IgD-negative memory B cell (primary cell): ENCODE measurements at regions not wholly inside any gene's neighbourhood (a gene's known extent, or its start where the extent isn't known, plus 50 kb on each side); places are given as distances from the start of the nearest gene placed in this dataset.
A peak's percentile ranks its signal among the peaks of the same experiment; 100 is the strongest.

ENCODE experiments used
- H3K27ac Mint-ChIP-seq, 3 donors: one replicate each; pipeline ENCODE4 v1.8.0; 2020 to 2022; ENCODE audit warnings: mild to moderate bottlenecking in 3 of 3, mixed read lengths in 3 of 3, moderate library complexity in 1 of 3
- H3K27me3 Mint-ChIP-seq: one replicate; pipeline ENCODE4 v1.8.0; 2021; ENCODE audit warnings: mixed read lengths
- H3K36me3 Mint-ChIP-seq: one replicate; pipeline ENCODE4 v1.8.0; 2020; ENCODE audit warnings: mild to moderate bottlenecking, mixed read lengths
- H3K4me1 Mint-ChIP-seq, 3 donors: one replicate each; pipeline ENCODE4 v1.8.0; 2020 to 2022; ENCODE audit warnings: mixed read lengths in 3 of 3, mild to moderate bottlenecking in 1 of 3
- H3K4me3 Mint-ChIP-seq, 4 donors: one replicate each; pipeline ENCODE4 v1.8.0; 2020 to 2022; ENCODE audit warnings: mild to moderate bottlenecking in 4 of 4, mixed read lengths in 4 of 4, moderate library complexity in 3 of 4
- H3K9me3 Mint-ChIP-seq, 3 donors: one replicate each; pipeline ENCODE4 v1.8.0; 2020 to 2021; ENCODE audit warnings: mixed read lengths in 3 of 3, mild to moderate bottlenecking in 1 of 3

DNA sequence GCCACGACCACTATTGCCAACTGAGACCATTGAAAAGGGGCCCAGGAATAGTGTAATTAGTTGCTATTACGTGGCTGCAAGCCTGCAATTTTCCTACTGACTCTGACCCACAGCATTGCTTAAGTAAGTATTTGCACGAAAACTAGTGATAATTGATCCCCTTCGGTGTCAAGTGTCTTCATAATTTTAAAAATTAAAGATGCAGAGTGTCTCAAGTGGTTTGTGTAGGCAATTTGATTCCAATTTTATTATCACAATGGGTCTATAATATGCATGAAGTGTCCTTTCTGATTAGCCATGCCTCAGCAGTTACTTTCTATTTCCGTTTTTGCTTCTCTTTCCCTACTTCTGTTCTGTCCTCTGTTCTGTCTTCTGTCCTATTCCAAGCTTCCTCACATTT lies 259.2 kb downstream of the C3orf38 start:
- no peak overlapping the region for H3K27ac Mint-ChIP-seq
- no peak overlapping the region for H3K4me3 Mint-ChIP-seq
- peaks cover 2% of the 10 kb centered on the region for H3K27me3 Mint-ChIP-seq
- H3K9me3 Mint-ChIP-seq, result no peaks in the 10 kb centered on the region
- peaks cover 2 to 6% (median 4%) of the 10 kb centered on the region in 3 donors for H3K4me1 Mint-ChIP-seq
- H3K36me3 Mint-ChIP-seq, result peaks cover 3% of the 10 kb centered on the region

DNA sequence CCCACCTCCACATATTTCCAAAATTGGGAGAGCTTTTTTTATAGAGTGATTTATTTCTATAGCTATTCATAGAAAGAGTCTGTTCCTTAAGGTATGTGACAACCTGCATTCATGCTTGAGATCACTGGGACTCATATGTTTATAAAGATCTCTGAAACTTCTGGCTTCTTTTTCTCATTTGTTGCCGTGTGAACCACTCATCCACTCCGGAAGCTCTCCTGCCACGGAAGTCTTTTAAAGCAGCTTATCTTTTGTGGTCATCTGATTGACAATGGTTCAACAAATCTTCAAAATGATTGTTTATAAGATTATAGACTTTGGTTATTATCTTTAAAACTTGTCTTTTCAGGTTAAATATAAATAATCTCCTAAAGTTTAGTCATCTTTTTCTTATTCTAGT lies 260.5 kb downstream of the C3orf38 start:
- peak overlapping the region in 2 of 4 donors; percentile 3 to 17 for H3K4me3 Mint-ChIP-seq
- H3K27ac Mint-ChIP-seq, result no peak overlapping the region
- H3K27me3 Mint-ChIP-seq, result peaks cover 2% of the 10 kb centered on the region
- H3K4me1 Mint-ChIP-seq, result peaks cover 2 to 6% (median 2%) of the 10 kb centered on the region in 3 donors
- no peaks in the 10 kb centered on the region for H3K9me3 Mint-ChIP-seq
- H3K36me3 Mint-ChIP-seq, result peaks cover 2% of the 10 kb centered on the region

GRCh38 chr3:88412346-88412745 lies 262.6 kb downstream of the C3orf38 start:
- Mint-ChIP-seq H3K27ac (no peak overlapping the region), H3K4me3 (no peak overlapping the region), H3K9me3 (peaks cover 0 to 3% (median 0%) of the 10 kb centered on the region in 3 donors), H3K4me1 (peaks cover 2 to 6% (median 3%) of the 10 kb centered on the region in 3 donors), H3K27me3 (no peaks in the 10 kb centered on the region), H3K36me3 (no peaks in the 10 kb centered on the region)

GRCh38 chr3:88416436-88416835 lies 266.7 kb downstream of the C3orf38 start:
- H3K9me3 Mint-ChIP-seq, result peaks cover 0 to 3% (median 0%) of the 10 kb centered on the region in 3 donors
- no peak overlapping the region for H3K27ac Mint-ChIP-seq
- H3K4me3 Mint-ChIP-seq, result no peak overlapping the region
- H3K4me1 Mint-ChIP-seq, result peaks cover 0 to 2% (median 0%) of the 10 kb centered on the region in 3 donors
- H3K36me3 Mint-ChIP-seq, result no peaks in the 10 kb centered on the region
- H3K27me3 Mint-ChIP-seq, result no peaks in the 10 kb centered on the region

DNA sequence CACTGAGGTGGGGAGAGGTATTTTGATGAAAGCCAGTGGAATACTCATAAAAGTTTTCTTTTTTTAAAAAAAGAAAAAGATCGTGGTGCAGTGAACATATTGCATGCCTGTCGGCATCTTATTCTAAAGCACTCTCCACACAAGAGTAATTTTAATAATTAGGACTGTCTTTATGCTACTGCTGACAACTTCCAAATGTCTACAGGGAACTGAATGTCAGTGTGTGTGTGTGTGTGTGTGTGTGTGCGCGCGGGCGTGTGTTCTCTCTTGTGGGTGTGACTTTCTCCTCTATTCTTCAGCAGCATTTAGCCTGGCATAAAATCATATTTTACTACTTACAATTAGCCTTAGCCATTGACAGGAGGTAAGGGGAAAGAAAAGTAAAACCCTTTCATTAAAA lies 268.5 kb downstream of the C3orf38 start:
- no peak overlapping the region for H3K27ac Mint-ChIP-seq
- H3K4me1 Mint-ChIP-seq, result peaks cover 0 to 2% (median 0%) of the 10 kb centered on the region in 3 donors
- H3K9me3 Mint-ChIP-seq, result peaks cover 0 to 3% (median 0%) of the 10 kb centered on the region in 3 donors
- H3K27me3 Mint-ChIP-seq, result no peaks in the 10 kb centered on the region
- H3K36me3 Mint-ChIP-seq, result no peaks in the 10 kb centered on the region
- no peak overlapping the region for H3K4me3 Mint-ChIP-seq

- peaks cover 19 to 29% (median 21%) of the 10 kb centered on the region in 3 donors for H3K4me1 Mint-ChIP-seq
- H3K36me3 Mint-ChIP-seq, result no peaks in the 10 kb centered on the region
- H3K27me3 Mint-ChIP-seq, result no peaks in the 10 kb centered on the region
- H3K4me3 Mint-ChIP-seq, result peak overlapping the region; percentile 1 to 78 (median 64)
- peak overlapping the region; percentile 44 to 80 (median 71) for H3K27ac Mint-ChIP-seq
- H3K9me3 Mint-ChIP-seq, result no peaks in the 10 kb centered on the region
Observed at GRCh38 chr3:88433568-88433967, 283.8 kb downstream of the C3orf38 start.

DNA sequence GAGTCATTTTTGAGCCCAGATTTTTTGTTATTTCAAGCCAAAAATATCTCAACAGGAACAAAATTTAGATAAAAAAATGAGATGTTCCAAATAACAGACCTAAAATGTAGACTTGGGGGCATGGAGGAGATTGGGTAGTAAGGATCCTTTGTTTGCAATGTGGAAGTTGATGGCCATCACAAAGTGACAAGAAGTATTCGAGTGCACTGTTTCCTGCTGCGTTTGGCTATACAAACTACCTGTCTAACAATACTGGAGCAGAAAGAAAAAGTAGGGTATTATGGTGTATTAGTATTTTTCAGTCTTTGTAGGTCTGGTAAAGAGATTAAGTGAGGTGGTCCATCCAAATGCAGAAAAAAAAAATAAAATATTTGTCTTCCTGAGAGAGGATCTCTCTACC lies 284.2 kb downstream of the C3orf38 start:
- peaks cover 0 to 3% (median 2%) of the 10 kb centered on the region in 3 donors for H3K9me3 Mint-ChIP-seq
- H3K36me3 Mint-ChIP-seq, result no peaks in the 10 kb centered on the region
- peak overlapping the region; percentile 1 to 78 (median 64) for H3K4me3 Mint-ChIP-seq
- peak overlapping the region; percentile 44 to 80 (median 71) for H3K27ac Mint-ChIP-seq
- peaks cover 20 to 29% (median 22%) of the 10 kb centered on the region in 3 donors for H3K4me1 Mint-ChIP-seq
- H3K27me3 Mint-ChIP-seq, result no peaks in the 10 kb centered on the region

- Mint-ChIP-seq H3K9me3 (peaks cover 0 to 5% (median 5%) of the 10 kb centered on the region in 3 donors), H3K4me3 (peak overlapping the region in 3 of 4 donors; percentile 4 to 86 (median 69)), H3K27me3 (no peaks in the 10 kb centered on the region), H3K4me1 (peaks cover 16 to 25% (median 20%) of the 10 kb centered on the region in 3 donors), H3K36me3 (no peaks in the 10 kb centered on the region), H3K27ac (no peak overlapping the region)
Observed at GRCh38 chr3:88440701-88441100, 290.9 kb downstream of the C3orf38 start.

DNA sequence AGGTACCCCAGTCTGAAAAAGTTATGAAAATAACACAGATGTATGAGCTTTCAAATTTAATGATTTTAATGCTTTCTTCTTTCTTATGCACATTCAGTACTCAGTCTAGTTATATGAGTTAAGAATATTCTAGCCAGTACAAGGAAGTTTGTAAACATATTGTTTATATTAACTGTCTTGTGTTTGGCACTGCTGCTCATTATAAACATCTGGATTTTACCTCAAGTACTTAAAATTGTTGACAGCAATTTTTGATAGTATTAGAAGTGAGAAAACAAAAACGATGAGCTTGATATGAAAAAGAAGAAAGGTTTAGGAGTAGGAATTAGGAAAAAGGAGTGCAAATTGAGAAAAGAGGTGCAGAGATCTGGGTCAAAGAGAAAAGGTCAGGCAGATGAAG lies 293.3 kb downstream of the C3orf38 start:
- no peaks in the 10 kb centered on the region for H3K36me3 Mint-ChIP-seq
- no peak overlapping the region for H3K4me3 Mint-ChIP-seq
- H3K27me3 Mint-ChIP-seq, result no peaks in the 10 kb centered on the region
- H3K27ac Mint-ChIP-seq, result peak overlapping the region in 1 of 3 donors; percentile 30
- H3K4me1 Mint-ChIP-seq, result peaks cover 16 to 24% (median 20%) of the 10 kb centered on the region in 3 donors
- H3K9me3 Mint-ChIP-seq, result peaks cover 0 to 5% (median 5%) of the 10 kb centered on the region in 3 donors

GRCh38 chr3:88444251-88444650 lies 294.5 kb downstream of the C3orf38 start:
- Mint-ChIP-seq H3K27me3 (no peaks in the 10 kb centered on the region), H3K27ac (no peak overlapping the region), H3K4me1 (peaks cover 13 to 24% (median 18%) of the 10 kb centered on the region in 3 donors), H3K9me3 (peaks cover 0 to under 1% (median 0%) of the 10 kb centered on the region in 3 donors), H3K36me3 (no peaks in the 10 kb centered on the region), H3K4me3 (no peak overlapping the region)

- Mint-ChIP-seq H3K9me3 (peaks cover 0 to 3% (median 2%) of the 10 kb centered on the region in 3 donors), H3K4me1 (peaks cover 2 to 5% (median 4%) of the 10 kb centered on the region in 3 donors), H3K27ac (no peak overlapping the region), H3K27me3 (no peaks in the 10 kb centered on the region), H3K36me3 (no peaks in the 10 kb centered on the region), H3K4me3 (no peak overlapping the region)
Observed at GRCh38 chr3:88452228-88452627, 302.5 kb downstream of the C3orf38 start.

GRCh38 chr3:88460369-88460768 lies 310.6 kb downstream of the C3orf38 start:
- no peaks in the 10 kb centered on the region for H3K27me3 Mint-ChIP-seq
- peaks cover 0 to 2% (median 0%) of the 10 kb centered on the region in 3 donors for H3K9me3 Mint-ChIP-seq
- no peak overlapping the region for H3K27ac Mint-ChIP-seq
- peaks cover 0 to 3% (median 0%) of the 10 kb centered on the region in 3 donors for H3K4me1 Mint-ChIP-seq
- H3K36me3 Mint-ChIP-seq, result no peaks in the 10 kb centered on the region
- no peak overlapping the region for H3K4me3 Mint-ChIP-seq

DNA sequence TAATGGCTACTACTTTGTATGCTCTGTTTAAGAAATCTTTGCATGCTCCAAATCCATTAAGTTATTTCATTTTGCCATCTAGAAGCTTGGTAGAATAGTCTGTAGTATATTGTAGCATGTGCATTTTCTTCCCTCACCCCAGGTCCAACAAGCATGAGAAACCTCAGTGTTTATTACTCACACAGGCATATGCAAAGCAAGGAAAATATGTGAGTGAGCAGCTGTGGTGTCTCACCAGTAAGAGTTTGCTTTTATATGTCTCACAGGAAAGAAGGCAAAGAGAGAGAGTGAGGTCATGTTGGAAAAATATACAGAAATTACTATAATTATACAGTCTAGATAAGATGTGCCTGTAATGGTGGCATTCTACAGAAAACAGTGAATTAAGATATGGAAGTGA lies 312.5 kb downstream of the C3orf38 start:
- peaks cover 2% of the 10 kb centered on the region for H3K36me3 Mint-ChIP-seq
- H3K27me3 Mint-ChIP-seq, result no peaks in the 10 kb centered on the region
- H3K9me3 Mint-ChIP-seq, result peaks cover 0 to 5% (median 2%) of the 10 kb centered on the region in 3 donors
- no peak overlapping the region for H3K4me3 Mint-ChIP-seq
- H3K4me1 Mint-ChIP-seq, result peaks cover 0 to 5% (median 3%) of the 10 kb centered on the region in 3 donors
- H3K27ac Mint-ChIP-seq, result no peak overlapping the region

DNA sequence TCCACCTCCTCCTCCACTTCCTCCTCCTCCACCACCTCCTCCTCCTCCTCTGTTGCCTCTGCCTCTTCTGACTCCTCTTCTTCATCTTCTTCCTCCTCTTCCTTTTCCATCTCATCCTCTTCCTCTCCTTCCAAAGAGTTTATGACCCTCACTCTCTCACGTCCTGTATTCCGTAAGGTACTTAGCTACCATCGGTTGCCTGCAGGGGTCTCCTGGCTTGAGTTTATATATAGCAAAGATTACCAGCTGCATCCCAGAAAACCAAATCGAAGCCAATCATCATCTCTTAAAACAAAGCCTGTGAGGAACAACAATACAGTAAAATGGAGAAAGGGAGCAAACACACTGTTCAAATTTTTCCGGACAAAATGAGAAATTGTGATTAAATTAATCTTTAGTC lies 317.4 kb downstream of the C3orf38 start:
- peaks cover 2% of the 10 kb centered on the region for H3K36me3 Mint-ChIP-seq
- no peaks in the 10 kb centered on the region for H3K27me3 Mint-ChIP-seq
- no peak overlapping the region for H3K4me3 Mint-ChIP-seq
- no peak overlapping the region for H3K27ac Mint-ChIP-seq
- H3K9me3 Mint-ChIP-seq, result peaks cover 0 to 6% (median 5%) of the 10 kb centered on the region in 3 donors
- peaks cover 0 to 3% (median 3%) of the 10 kb centered on the region in 3 donors for H3K4me1 Mint-ChIP-seq

DNA sequence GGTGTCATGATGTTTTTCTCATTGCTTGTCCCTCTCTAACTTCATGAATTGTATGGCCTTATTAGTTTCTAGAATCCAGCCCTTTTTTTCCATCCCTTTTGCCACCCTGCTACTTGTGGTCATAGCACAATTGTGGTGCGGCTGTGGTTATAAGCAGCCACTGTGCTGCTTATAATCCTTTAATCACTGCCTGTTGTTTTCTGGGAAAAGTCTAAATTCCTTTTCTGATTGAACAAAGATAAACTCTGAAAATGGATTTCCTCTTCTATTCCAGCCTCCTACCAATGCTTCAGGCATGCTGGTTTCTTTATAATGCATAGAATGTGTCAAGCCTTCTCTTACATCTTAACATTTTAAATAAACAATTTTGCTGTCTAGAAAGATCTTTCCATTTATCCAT lies 319.5 kb downstream of the C3orf38 start:
- Mint-ChIP-seq H3K27ac (no peak overlapping the region), H3K4me3 (no peak overlapping the region), H3K27me3 (no peaks in the 10 kb centered on the region), H3K4me1 (peaks cover 0 to 3% (median 2%) of the 10 kb centered on the region in 3 donors), H3K9me3 (peaks cover 0 to 6% (median 5%) of the 10 kb centered on the region in 3 donors), H3K36me3 (peaks cover 2% of the 10 kb centered on the region)

DNA sequence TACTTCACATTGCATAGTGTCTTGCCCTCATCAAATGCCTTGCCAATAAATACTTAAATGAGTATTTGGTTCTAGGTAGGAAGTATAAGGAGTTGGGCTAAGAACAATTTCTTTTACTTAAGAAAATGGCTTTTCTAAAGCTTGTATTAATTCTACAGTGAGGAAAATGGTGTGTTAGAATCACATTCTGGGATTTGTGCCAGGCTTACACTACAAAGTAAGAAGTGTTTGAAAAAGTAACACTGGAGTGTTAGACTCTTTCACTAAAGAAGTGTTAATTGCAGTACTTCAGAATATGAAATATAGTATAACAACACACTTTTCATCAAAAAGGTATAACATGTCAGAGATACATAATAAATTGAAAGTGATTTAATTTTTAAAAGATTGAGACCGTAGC lies 328.7 kb downstream of the C3orf38 start:
- Mint-ChIP-seq H3K36me3 (peaks cover 3% of the 10 kb centered on the region), H3K27me3 (no peaks in the 10 kb centered on the region)

More for the DNA sequence above, 328.7 kb downstream of the C3orf38 start:
- Mint-ChIP-seq H3K4me3 (no peak overlapping the region), H3K9me3 (peaks cover 0 to 2% (median 0%) of the 10 kb centered on the region in 3 donors), H3K4me1 (no peaks in the 10 kb centered on the region), H3K27ac (no peak overlapping the region)
